ENCODE measurements at regions not wholly inside any gene's neighbourhood (a gene's known extent, or its start where the extent isn't known, plus 50 kb on each side); places are given as distances from the start of the nearest gene placed in this dataset.

GRCh38 chrX:39619182-39620009 lies 478.4 kb downstream of the BCOR start (continued):
- TF ChIP-seq ZNF696 (CRISPR knock-in tag; conservative IDR thresholded peaks at IDR 0.05), result no peak
- peak; percentile 81 for TF ChIP-seq CBFA2T3 (IDR thresholded peaks at IDR 0.05)
- TF ChIP-seq, protein P1, sequence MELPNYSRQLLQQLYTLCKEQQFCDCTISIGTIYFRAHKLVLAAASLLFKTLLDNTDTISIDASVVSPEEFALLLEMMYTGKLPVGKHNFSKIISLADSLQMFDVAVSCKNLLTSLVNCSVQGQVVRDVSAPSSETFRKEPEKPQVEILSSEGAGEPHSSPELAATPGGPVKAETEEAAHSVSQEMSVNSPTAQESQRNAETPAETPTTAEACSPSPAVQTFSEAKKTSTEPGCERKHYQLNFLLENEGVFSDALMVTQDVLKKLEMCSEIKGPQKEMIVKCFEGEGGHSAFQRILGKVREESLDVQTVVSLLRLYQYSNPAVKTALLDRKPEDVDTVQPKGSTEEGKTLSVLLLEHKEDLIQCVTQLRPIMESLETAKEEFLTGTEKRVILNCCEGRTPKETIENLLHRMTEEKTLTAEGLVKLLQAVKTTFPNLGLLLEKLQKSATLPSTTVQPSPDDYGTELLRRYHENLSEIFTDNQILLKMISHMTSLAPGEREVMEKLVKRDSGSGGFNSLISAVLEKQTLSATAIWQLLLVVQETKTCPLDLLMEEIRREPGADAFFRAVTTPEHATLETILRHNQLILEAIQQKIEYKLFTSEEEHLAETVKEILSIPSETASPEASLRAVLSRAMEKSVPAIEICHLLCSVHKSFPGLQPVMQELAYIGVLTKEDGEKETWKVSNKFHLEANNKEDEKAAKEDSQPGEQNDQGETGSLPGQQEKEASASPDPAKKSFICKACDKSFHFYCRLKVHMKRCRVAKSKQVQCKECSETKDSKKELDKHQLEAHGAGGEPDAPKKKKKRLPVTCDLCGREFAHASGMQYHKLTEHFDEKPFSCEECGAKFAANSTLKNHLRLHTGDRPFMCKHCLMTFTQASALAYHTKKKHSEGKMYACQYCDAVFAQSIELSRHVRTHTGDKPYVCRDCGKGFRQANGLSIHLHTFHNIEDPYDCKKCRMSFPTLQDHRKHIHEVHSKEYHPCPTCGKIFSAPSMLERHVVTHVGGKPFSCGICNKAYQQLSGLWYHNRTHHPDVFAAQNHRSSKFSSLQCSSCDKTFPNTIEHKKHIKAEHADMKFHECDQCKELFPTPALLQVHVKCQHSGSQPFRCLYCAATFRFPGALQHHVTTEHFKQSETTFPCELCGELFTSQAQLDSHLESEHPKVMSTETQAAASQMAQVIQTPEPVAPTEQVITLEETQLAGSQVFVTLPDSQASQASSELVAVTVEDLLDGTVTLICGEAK (IDR thresholded peaks at IDR 0.05), result 0 out of 2 replicates have a peak, but pooled peaks have one; percentile 14
- TF ChIP-seq, protein P1 (CRISPR knock-in tag; IDR thresholded peaks at IDR 0.05), result no peak
- TF ChIP-seq PURB (CRISPR knock-in tag; IDR thresholded peaks at IDR 0.05; ENCODE audit: low read depth), result no peak
- TF ChIP-seq, protein P2, sequence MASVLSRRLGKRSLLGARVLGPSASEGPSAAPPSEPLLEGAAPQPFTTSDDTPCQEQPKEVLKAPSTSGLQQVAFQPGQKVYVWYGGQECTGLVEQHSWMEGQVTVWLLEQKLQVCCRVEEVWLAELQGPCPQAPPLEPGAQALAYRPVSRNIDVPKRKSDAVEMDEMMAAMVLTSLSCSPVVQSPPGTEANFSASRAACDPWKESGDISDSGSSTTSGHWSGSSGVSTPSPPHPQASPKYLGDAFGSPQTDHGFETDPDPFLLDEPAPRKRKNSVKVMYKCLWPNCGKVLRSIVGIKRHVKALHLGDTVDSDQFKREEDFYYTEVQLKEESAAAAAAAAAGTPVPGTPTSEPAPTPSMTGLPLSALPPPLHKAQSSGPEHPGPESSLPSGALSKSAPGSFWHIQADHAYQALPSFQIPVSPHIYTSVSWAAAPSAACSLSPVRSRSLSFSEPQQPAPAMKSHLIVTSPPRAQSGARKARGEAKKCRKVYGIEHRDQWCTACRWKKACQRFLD (CRISPR knock-in tag; IDR thresholded peaks at IDR 0.05), result no peak
- no peak for TF ChIP-seq ZNF589 (CRISPR knock-in tag; IDR thresholded peaks at IDR 0.05; ENCODE audit: low read depth)
- TF ChIP-seq ZNF511 (CRISPR knock-in tag; IDR thresholded peaks at IDR 0.05), result no peak
- no peak for TF ChIP-seq KLF13 (tag; IDR thresholded peaks at IDR 0.05; ENCODE audit: borderline replicate concordance, low read depth)
- TF ChIP-seq, protein P3, sequence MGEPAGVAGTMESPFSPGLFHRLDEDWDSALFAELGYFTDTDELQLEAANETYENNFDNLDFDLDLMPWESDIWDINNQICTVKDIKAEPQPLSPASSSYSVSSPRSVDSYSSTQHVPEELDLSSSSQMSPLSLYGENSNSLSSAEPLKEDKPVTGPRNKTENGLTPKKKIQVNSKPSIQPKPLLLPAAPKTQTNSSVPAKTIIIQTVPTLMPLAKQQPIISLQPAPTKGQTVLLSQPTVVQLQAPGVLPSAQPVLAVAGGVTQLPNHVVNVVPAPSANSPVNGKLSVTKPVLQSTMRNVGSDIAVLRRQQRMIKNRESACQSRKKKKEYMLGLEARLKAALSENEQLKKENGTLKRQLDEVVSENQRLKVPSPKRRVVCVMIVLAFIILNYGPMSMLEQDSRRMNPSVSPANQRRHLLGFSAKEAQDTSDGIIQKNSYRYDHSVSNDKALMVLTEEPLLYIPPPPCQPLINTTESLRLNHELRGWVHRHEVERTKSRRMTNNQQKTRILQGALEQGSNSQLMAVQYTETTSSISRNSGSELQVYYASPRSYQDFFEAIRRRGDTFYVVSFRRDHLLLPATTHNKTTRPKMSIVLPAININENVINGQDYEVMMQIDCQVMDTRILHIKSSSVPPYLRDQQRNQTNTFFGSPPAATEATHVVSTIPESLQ (CRISPR knock-in tag; IDR thresholded peaks at IDR 0.05), result no peak
- no peak for TF ChIP-seq RBM39 (optimal IDR thresholded peaks at IDR 0.05; ENCODE audit: low read depth, low read length)
- TF ChIP-seq XRCC5 (IDR thresholded peaks at IDR 0.05; ENCODE audit: low read depth, low read length), result no peak
